Mucosa of descending colon (tissue), 3 donors: ENCODE measurements at regions not wholly inside any gene's neighbourhood (a gene's known extent, or its start where the extent isn't known, plus 50 kb on each side); places are given as distances from the start of the nearest gene placed in this dataset.

ENCODE experiments used
- ATAC-seq: fragments of 200-7000 bp; cut with Tn5 transposase; one replicate; pipeline ENCODE4 v1.9.1; 2020; ENCODE audit warnings: mild to moderate bottlenecking, moderate library complexity
- DNase-seq, 3 donors: peaks; one replicate each; pipeline ENCODE4 v3.0.0-alpha.2; 2020
- H3K36me3 ChIP-seq: fragments of 200-600 bp; one replicate; pipeline ENCODE4 v1.8.0; 2021; ENCODE audit warnings: low read depth, mild to moderate bottlenecking
- H3K4me1 ChIP-seq: fragments of 200-600 bp; one replicate; pipeline ENCODE4 v1.8.0; 2021; ENCODE audit warnings: low read depth, mild to moderate bottlenecking
- H3K4me3 ChIP-seq: fragments of 200-600 bp; one replicate; pipeline ENCODE4 v1.8.0; 2021; ENCODE audit warnings: mild to moderate bottlenecking
- H3K9me3 ChIP-seq: fragments of 200-600 bp; one replicate; pipeline ENCODE4 v1.8.0; 2021; ENCODE audit warnings: mild to moderate bottlenecking
- CTCF ChIP-seq: fragments of 200-600 bp; IDR thresholded peaks from one replicate; pipeline ENCODE4 v1.8.0; 2022; ENCODE audit warnings: antibody characterized with exemption, mild to moderate bottlenecking
- intact Hi-C, 2 donors: fragments of 100-400 bp; cut with DNase I in 1 of 2; cut with micrococcal nuclease in 1 of 2; formaldehyde crosslinking; loops; one replicate each; pipeline versions ENCODE4 v1.11.0 to v1.11.1; 2022; cut with DNase I, micrococcal nuclease
- donor health status: DM: no; HTN: no; CAD: no; lungs with moderate emphysema.
- donor health status: DM: no; HTN: no; CAD: no.
- donor health status: DM: no; HTN: yes; CAD: no.

GRCh38 chr17:79137789-79138165 is 63.2 kb downstream of the ENGASE start:
- TF ChIP-seq CTCF = no peak
- H3K9me3 ChIP-seq = no peaks in the 10 kb centered on the region
- intact Hi-C loops = no loop called here
- H3K36me3 ChIP-seq = no peaks in the 10 kb centered on the region
- H3K4me3 ChIP-seq = no peak overlapping the region
- no peaks in the 10 kb centered on the region for H3K4me1 ChIP-seq
- DNase-seq = no peak
- no peak for ATAC-seq

- no peaks in the 10 kb centered on the region for H3K4me1 ChIP-seq
- ATAC-seq (no peak), DNase-seq (no peak)
- intact Hi-C loops = no loop called here
- H3K9me3 ChIP-seq = no peaks in the 10 kb centered on the region
- no peak overlapping the region for H3K4me3 ChIP-seq
- H3K36me3 ChIP-seq = no peaks in the 10 kb centered on the region
- TF ChIP-seq CTCF = no peak
Observed at GRCh38 chr17:79137015-79137788, 62.6 kb downstream of the ENGASE start.

- DNase-seq (no peak), ATAC-seq (no peak)
- intact Hi-C loops = no loop called here
- Histone ChIP-seq H3K36me3 (no peaks in the 10 kb centered on the region), H3K4me1 (no peaks in the 10 kb centered on the region), H3K4me3 (no peak overlapping the region), H3K9me3 (no peaks in the 10 kb centered on the region)
- no peak for TF ChIP-seq CTCF
Observed at GRCh38 chr17:79136596-79136995, 62.0 kb downstream of the ENGASE start.
